HG02981 (cell line): ENCODE measurements at regions not wholly inside any gene's neighbourhood (a gene's known extent, or its start where the extent isn't known, plus 50 kb on each side); places are given as distances from the start of the nearest gene placed in this dataset.
"Not testable (repeated sequence)": the region's sequence is repeated elsewhere in the genome, so short reads cannot be mapped to it uniquely, and the experiment has no call there.

ENCODE experiments used
- ATAC-seq: cut with Tn5 transposase; IDR thresholded peaks from one replicate; pipeline ENCODE4 v1.9.1; 2021; ENCODE audit warnings: mild to moderate bottlenecking, moderate library complexity; ENCODE audit not compliant: unreplicated experiment

- ATAC-seq: no peak
Measured at GRCh38 chr10:108990441-108990840, 932.9 kb downstream of the XPNPEP1 start.

- no peak for ATAC-seq
Measured at GRCh38 chr10:108989976-108990375, 933.3 kb downstream of the XPNPEP1 start.

- ATAC-seq: no peak
Measured at GRCh38 chr10:108982159-108982558, 941.2 kb downstream of the XPNPEP1 start.

- ATAC-seq: no peak
Measured at GRCh38 chr10:108980869-108981268, 942.4 kb downstream of the XPNPEP1 start.

- no peak for ATAC-seq
Measured at GRCh38 chr10:108975459-108976058, 947.8 kb downstream of the XPNPEP1 start.

GRCh38 chr10:108970016-108970415 is 953.3 kb downstream of the XPNPEP1 start:
- no peak for ATAC-seq

GRCh38 chr10:108966411-108966810 is 956.9 kb downstream of the XPNPEP1 start:
- ATAC-seq: no peak

GRCh38 chr10:108966005-108966404 is 957.3 kb downstream of the XPNPEP1 start:
- no peak for ATAC-seq

GRCh38 chr10:108962172-108962571 is 961.1 kb downstream of the XPNPEP1 start:
- no peak for ATAC-seq

GRCh38 chr10:108957681-108958080 is 965.6 kb downstream of the XPNPEP1 start:
- no peak for ATAC-seq

- ATAC-seq: no peak
Measured at GRCh38 chr10:108956149-108956548, 967.2 kb downstream of the XPNPEP1 start.

- not testable (repeated sequence) for ATAC-seq
Measured at GRCh38 chr10:108920029-108920428, 1003.3 kb downstream of the XPNPEP1 start.

- no peak for ATAC-seq
Measured at GRCh38 chr10:108913300-108913699, 1010.0 kb downstream of the XPNPEP1 start.

GRCh38 chr10:108911814-108912541 is 1011.3 kb downstream of the XPNPEP1 start:
- peak; percentile 59 for ATAC-seq

- ATAC-seq: no peak
Measured at GRCh38 chr10:108908096-108908495, 1015.2 kb downstream of the XPNPEP1 start.

- no peak for ATAC-seq
Measured at GRCh38 chr10:108905821-108906220, 1017.5 kb downstream of the XPNPEP1 start.

GRCh38 chr10:108905171-108905570 is 1018.1 kb downstream of the XPNPEP1 start:
- ATAC-seq: no peak

- no peak for ATAC-seq
Measured at GRCh38 chr10:108904163-108904838, 1019.0 kb downstream of the XPNPEP1 start.

GRCh38 chr10:108902619-108903285 is 1020.6 kb downstream of the XPNPEP1 start:
- ATAC-seq: peak; percentile 56

GRCh38 chr10:108901781-108902618 is 1021.3 kb downstream of the XPNPEP1 start:
- peak; percentile 11 for ATAC-seq

- ATAC-seq: no peak
Measured at GRCh38 chr10:108899670-108900069, 1023.6 kb downstream of the XPNPEP1 start.
